GM12878 (cell line): ENCODE measurements at regions not wholly inside any gene's neighbourhood (a gene's known extent, or its start where the extent isn't known, plus 50 kb on each side); places are given as distances from the start of the nearest gene placed in this dataset.

Experiments used
- BCL3 ChIP-seq: IDR thresholded peaks from 2 replicates; pipeline ENCODE4 v1.6.1; 2011; ENCODE audit warnings: borderline replicate concordance, low read depth, mild to moderate bottlenecking, moderate library complexity, low read length; ENCODE audit not compliant: insufficient read depth, poor library complexity, severe bottlenecking
- CBFB ChIP-seq: IDR thresholded peaks from 2 replicates; pipeline ENCODE4 v1.6.1; 2016; ENCODE audit warnings: antibody characterized with exemption, low read depth
- CHD4 ChIP-seq: fragments of 200-600 bp; sonication (generic); IDR thresholded peaks from 2 replicates; pipeline ENCODE4 v1.6.1; 2016; ENCODE audit warnings: mild to moderate bottlenecking
- CTCF ChIP-seq, 3 experiments: IDR thresholded peaks in 2 of 3; conservative IDR thresholded peaks in 1 of 3; 2 replicates each; pipeline ENCODE4 v1.5.1; 2011; ENCODE audit warnings: low read depth in 3 of 3, low read length in 3 of 3, mild to moderate bottlenecking in 3 of 3, control low read depth in 2 of 3, moderate library complexity in 2 of 3, inconsistent platforms in 1 of 3, mixed read lengths in 1 of 3; ENCODE audit not compliant: control insufficient read depth in 2 of 3, insufficient read depth in 1 of 3; ENCODE audit errors: extremely low read depth in 1 of 3
- EZH2 ChIP-seq: IDR thresholded peaks from 2 replicates; pipeline ENCODE4 v1.6.1; 2012; ENCODE audit warnings: low read depth, mild to moderate bottlenecking, control low read depth, inconsistent platforms, low read length, borderline replicate concordance; ENCODE audit not compliant: control insufficient read depth
- FOS ChIP-seq: IDR thresholded peaks from 3 replicates; pipeline ENCODE4 v1.6.1; 2011; ENCODE audit warnings: borderline replicate concordance; ENCODE audit not compliant: insufficient read length; ENCODE audit errors: extremely low read depth
- SIN3A ChIP-seq: IDR thresholded peaks from 2 replicates; pipeline ENCODE4 v1.6.1; 2012; ENCODE audit warnings: low read depth, low read length, improper control_type of control experiment
- SUPT20H ChIP-seq: IDR thresholded peaks from 2 replicates; pipeline ENCODE4 v1.6.1; 2011; ENCODE audit warnings: low read depth, mild to moderate bottlenecking, low read length, moderate library complexity, borderline replicate concordance; ENCODE audit not compliant: control insufficient read depth
- YY1 ChIP-seq: IDR thresholded peaks from 2 replicates; pipeline ENCODE4 v1.6.1; 2011; ENCODE audit warnings: low read depth, mild to moderate bottlenecking, low read length
- ZBED1 ChIP-seq: IDR thresholded peaks from 2 replicates; pipeline ENCODE4 v1.6.1; 2016; ENCODE audit warnings: borderline replicate concordance

- TF ChIP-seq FOS (no peak), CHD4 (no peak), YY1 (no peak), BCL3 (no peak), CTCF (IDR thresholded peaks at IDR 0.05 in 2 of 3, conservative IDR thresholded peaks at IDR 0.05 in 1 of 3; ENCODE audit: control insufficient read depth in 2 of 3, extremely low read depth in 1 of 3, insufficient read depth in 1 of 3, low read depth in 3 of 3, low read length in 3 of 3) (no peak), EZH2 (no peak), CBFB (no peak), SUPT20H (no peak), ZBED1 (no peak), SIN3A (no peak)
These were observed 272.7 kb downstream of the FAM72C start for GRCh38 chr1:143699115-143699514.
